ENCODE measurements at regions not wholly inside any gene's neighbourhood (a gene's known extent, or its start where the extent isn't known, plus 50 kb on each side); places are given as distances from the start of the nearest gene placed in this dataset.

DNA sequence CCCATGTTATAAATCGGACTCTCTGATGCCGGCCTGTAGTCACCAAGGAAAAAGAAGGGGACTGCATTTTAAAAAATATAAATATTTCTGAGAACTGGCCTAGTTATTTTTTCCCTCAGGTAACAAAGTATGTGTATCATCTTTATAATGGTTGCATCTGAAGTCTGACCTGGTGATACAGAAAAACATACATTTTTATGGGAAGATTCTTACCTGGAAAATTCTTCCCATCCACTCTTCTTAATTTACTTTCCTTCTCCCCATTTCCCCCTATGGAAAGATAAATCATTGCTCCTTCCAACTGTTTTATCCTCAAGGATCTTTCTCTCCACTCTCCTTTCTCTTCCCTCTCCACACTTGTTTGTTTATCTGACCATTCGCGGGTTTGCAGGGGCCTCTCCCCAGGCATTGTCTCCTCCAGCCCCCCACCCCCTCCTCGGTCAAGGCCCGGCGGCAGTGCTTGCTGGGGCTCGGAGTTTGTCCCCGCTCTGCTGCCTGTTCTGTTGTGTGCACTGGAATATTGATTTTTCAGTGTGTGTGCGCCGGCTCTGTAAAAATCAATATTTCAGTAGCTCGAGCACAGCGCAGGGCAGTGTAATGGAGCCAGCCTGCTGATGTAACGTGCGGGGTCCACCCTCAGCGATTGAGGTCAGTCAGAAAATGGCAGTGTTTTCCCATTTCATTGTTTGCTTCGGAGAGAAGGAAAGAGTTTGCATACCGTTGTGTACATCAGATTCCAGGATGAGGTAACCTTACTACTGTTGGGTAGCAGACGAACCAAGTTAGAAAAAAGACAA, 199.5 kb upstream of the NFE2L3 start:
- WGBS, result 80% methylated on average over 19 of the region's 19 CpGs
- Histone ChIP-seq H3K27me3 (peaks cover 0 to 12% (median 0%) of the 10 kb centered on the region in 4 donors), H3K27ac (replicated peaks in 1 of 4) (peak overlapping the region in 2 of 4 donors; percentile 64 to 67), H3K4me3 (peak overlapping the region in 2 of 4 donors; percentile 69 to 70), H3K9me3 (no peaks in the 10 kb centered on the region), H3K36me3 (no peaks in the 10 kb centered on the region), H3K4me1 (peaks cover 7 to 26% (median 25%) of the 10 kb centered on the region in 4 donors)
- intact Hi-C loops (cut with DNase I), result no loop called here
- TF ChIP-seq CTCF (IDR thresholded peaks at IDR 0.05), result no peak
- no peak for TF ChIP-seq EP300 (IDR thresholded peaks at IDR 0.05)
- no peak for TF ChIP-seq POLR2A (IDR thresholded peaks at IDR 0.05; ENCODE audit: low read depth)
- no peak for TF ChIP-seq POLR2AphosphoS5 (IDR thresholded peaks at IDR 0.05)
- DNase-seq (ENCODE audit: extremely low spot score), result peak; percentile 53

DNA sequence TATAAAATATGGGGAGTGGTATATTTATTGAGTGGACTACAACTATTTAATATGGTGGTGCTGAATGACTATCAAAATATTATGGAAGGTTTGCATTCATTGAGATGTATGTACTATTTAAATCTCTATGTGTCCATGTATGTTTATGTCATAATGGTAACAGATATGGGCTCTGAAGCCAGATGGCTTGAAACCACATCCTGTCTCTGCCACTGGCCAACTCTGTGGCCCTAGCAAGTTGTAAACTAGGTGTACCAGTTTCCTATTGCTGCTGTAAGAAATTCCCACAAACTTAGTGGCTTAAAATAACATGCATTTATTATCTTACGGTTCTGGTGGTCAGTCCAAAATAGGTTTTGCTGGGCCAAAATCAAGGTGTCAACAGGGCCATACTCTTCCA, 198.1 kb upstream of the NFE2L3 start:
- H3K36me3 ChIP-seq, result no peaks in the 10 kb centered on the region
- H3K9me3 ChIP-seq, result no peaks in the 10 kb centered on the region
- TF ChIP-seq CTCF (IDR thresholded peaks at IDR 0.05) (no peak), POLR2AphosphoS5 (IDR thresholded peaks at IDR 0.05) (no peak), EP300 (IDR thresholded peaks at IDR 0.05) (no peak), POLR2A (IDR thresholded peaks at IDR 0.05; ENCODE audit: low read depth) (no peak)
- WGBS, result 95% methylated on average over 1 of the region's 1 CpG
- no peak for DNase-seq (ENCODE audit: extremely low spot score)
- H3K27me3 ChIP-seq, result peaks cover 0 to 12% (median 0%) of the 10 kb centered on the region in 4 donors
- peaks cover 7 to 26% (median 25%) of the 10 kb centered on the region in 4 donors for H3K4me1 ChIP-seq
- intact Hi-C loops (cut with DNase I), result no loop called here
- H3K4me3 ChIP-seq, result no peak overlapping the region
- no peak overlapping the region for H3K27ac ChIP-seq (replicated peaks in 1 of 4)

- DNase-seq (ENCODE audit: extremely low spot score), result no peak
- intact Hi-C loops (cut with DNase I), result no loop called here
- Histone ChIP-seq H3K27me3 (peaks cover 0 to 12% (median 0%) of the 10 kb centered on the region in 4 donors), H3K36me3 (no peaks in the 10 kb centered on the region), H3K4me3 (no peak overlapping the region), H3K9me3 (no peaks in the 10 kb centered on the region), H3K27ac (replicated peaks in 1 of 4) (no peak overlapping the region), H3K4me1 (peaks cover 7 to 25% (median 25%) of the 10 kb centered on the region in 4 donors)
- WGBS, result 99% methylated on average over 3 of the region's 3 CpGs
- TF ChIP-seq POLR2A (IDR thresholded peaks at IDR 0.05; ENCODE audit: low read depth) (no peak), CTCF (IDR thresholded peaks at IDR 0.05) (no peak), POLR2AphosphoS5 (IDR thresholded peaks at IDR 0.05) (no peak), EP300 (IDR thresholded peaks at IDR 0.05) (no peak)
Measured at GRCh38 chr7:25954395-25954794, 197.6 kb upstream of the NFE2L3 start.

GRCh38 chr7:25959168-25959734, 192.7 kb upstream of the NFE2L3 start:
- no peak overlapping the region for H3K27ac ChIP-seq (replicated peaks in 1 of 4)
- 37% methylated on average over 5 of the region's 5 CpGs for WGBS
- peaks cover 0 to 7% (median 0%) of the 10 kb centered on the region in 4 donors for H3K27me3 ChIP-seq
- no peaks in the 10 kb centered on the region for H3K9me3 ChIP-seq
- intact Hi-C loops (cut with DNase I), result no loop called here
- DNase-seq (ENCODE audit: extremely low spot score), result peak; percentile 82
- TF ChIP-seq POLR2A (IDR thresholded peaks at IDR 0.05; ENCODE audit: low read depth), result no peak
- TF ChIP-seq POLR2AphosphoS5 (IDR thresholded peaks at IDR 0.05), result no peak
- no peak for TF ChIP-seq EP300 (IDR thresholded peaks at IDR 0.05)
- no peak for TF ChIP-seq CTCF (IDR thresholded peaks at IDR 0.05)
- H3K4me1 ChIP-seq, result no peaks in the 10 kb centered on the region
- no peak overlapping the region for H3K4me3 ChIP-seq
- H3K36me3 ChIP-seq, result no peaks in the 10 kb centered on the region
